AG09309 (cell line): ENCODE measurements at regions not wholly inside any gene's neighbourhood (a gene's known extent, or its start where the extent isn't known, plus 50 kb on each side); places are given as distances from the start of the nearest gene placed in this dataset.

Source experiments
- DNase-seq: peaks from one replicate; pipeline ENCODE4 v3.0.0-alpha.2; 2010; ENCODE audit warnings: low read depth
- H3K4me3 ChIP-seq: 2 replicates; pipeline ENCODE4 v1.5.1; 2011; ENCODE audit warnings: mild to moderate bottlenecking, low read depth, low read length, moderate library complexity; ENCODE audit not compliant: control insufficient read depth
- TF ChIP-seq, protein P1 (sequence below): IDR thresholded peaks from 2 replicates; pipeline ENCODE4 v1.5.1; 2011; ENCODE audit warnings: mild to moderate bottlenecking, low read depth, low read length, inconsistent platforms; ENCODE audit not compliant: insufficient read depth, control insufficient read depth; ENCODE audit errors: missing control alignments

DNA sequence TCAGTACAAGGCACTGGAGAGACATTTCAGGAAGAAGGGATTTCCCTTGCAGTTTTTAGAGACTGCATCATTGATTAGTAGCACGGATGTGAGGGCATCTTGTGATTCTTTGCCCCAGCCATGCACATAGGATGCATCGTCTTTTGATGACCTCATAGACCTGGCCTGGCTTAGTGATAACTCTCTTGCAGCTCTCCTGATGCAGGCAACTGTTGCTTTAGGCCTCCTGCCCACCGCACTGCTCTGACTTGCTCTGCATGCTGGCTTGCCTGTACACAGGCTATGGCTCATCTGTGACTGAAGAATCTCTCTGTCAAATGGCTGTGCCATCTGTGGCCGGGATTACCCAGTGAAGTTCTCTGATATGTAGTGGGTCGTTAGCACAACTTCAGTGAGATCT is 207.7 kb upstream of the PTCHD4 start:
- no peak for DNase-seq
- no peak overlapping the region for H3K4me3 ChIP-seq
- TF ChIP-seq, protein P1, sequence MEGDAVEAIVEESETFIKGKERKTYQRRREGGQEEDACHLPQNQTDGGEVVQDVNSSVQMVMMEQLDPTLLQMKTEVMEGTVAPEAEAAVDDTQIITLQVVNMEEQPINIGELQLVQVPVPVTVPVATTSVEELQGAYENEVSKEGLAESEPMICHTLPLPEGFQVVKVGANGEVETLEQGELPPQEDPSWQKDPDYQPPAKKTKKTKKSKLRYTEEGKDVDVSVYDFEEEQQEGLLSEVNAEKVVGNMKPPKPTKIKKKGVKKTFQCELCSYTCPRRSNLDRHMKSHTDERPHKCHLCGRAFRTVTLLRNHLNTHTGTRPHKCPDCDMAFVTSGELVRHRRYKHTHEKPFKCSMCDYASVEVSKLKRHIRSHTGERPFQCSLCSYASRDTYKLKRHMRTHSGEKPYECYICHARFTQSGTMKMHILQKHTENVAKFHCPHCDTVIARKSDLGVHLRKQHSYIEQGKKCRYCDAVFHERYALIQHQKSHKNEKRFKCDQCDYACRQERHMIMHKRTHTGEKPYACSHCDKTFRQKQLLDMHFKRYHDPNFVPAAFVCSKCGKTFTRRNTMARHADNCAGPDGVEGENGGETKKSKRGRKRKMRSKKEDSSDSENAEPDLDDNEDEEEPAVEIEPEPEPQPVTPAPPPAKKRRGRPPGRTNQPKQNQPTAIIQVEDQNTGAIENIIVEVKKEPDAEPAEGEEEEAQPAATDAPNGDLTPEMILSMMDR, result no peak

DNA sequence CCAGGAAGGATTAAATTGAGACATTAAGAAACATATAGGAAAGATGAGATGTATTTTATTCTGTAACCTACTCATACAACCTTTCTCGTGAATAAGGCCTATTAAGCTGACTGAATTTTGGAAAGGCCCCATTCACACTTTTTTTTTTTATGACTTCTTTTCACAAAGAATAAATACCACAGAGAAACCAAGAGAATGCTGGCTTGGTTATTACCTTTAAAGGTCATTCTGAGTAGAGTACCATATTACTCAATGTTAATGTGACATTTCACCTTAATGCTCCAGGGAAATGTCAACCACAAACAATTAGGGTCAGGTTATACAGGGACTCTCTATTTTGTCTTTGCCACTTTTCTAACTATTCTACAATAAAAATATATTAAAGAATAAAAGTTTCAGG is 204.9 kb upstream of the PTCHD4 start:
- DNase-seq, result no peak
- TF ChIP-seq, protein P1, result no peak
- H3K4me3 ChIP-seq, result no peak overlapping the region

DNA sequence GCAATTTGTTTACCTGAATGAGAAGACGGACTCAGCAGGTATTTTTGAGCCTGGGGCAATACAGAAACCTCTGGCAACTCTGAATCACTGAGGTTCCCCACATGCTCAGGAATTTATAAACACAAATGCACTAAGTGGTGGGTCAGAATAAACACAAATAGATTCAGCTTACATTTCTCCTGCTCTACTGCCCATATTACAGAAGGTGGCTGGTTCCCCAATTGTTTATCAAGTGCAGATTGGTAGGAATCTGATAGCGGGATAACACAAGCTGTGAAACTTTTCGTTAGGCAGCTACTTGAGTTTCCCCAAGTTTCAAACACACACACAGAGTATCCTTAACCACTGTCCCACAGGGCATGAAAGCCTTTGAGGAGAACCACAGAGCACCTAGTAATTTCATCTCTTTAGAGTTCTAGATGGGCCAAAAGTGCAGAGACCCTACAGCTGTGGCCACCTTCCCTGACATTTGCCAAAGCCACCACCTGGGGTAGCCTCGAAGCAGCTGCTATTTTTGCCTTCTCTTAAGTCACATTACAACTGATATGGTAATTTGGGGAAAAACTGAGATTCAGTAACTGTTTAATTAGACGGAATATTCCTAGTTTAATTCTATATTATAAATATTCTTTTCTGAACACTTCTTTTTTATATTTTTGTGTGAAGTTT is 204.2 kb upstream of the PTCHD4 start:
- TF ChIP-seq, protein P1, result no peak
- DNase-seq, result no peak
- H3K4me3 ChIP-seq, result no peak overlapping the region

DNA sequence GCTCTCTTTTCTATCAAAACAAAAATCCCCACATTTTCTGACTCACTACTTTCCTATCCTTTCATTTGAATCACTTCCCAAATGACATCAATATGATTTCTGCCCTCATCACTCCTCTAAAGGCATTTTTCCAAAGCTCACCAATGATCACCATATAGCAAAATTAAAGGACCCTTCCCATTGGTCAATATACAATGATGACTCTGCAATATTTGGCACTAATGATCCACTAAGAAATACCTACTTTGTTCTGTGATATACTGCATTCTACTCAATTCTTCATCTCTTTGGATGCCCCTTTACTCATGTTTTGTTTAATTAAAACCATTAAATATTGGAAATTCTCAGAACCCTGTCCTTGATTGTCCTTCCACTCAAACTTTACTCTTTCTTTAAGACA is 200.3 kb upstream of the PTCHD4 start:
- H3K4me3 ChIP-seq, result no peak overlapping the region
- DNase-seq, result no peak
- TF ChIP-seq, protein P1, result no peak

DNA sequence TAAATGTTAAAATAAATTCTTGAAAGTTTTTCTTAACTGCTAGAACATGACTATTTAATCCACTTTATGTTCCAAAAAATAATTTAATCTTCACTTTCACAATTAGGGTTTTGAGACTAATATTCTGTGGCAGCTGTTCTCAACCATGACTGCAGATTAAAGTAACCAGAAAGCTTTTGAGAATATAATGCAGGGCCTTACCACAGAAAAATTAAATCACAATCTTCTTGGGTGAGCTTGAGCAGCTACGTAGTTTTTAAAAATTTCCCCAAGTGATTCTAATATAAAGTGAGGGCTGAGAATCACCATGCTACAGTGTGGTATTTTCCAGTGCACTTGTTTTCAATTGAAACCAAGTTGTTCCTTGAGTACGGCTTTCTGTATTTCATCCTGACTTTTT is 196.6 kb upstream of the PTCHD4 start:
- DNase-seq, result no peak
- H3K4me3 ChIP-seq, result no peak overlapping the region
- TF ChIP-seq, protein P1, result no peak

DNA sequence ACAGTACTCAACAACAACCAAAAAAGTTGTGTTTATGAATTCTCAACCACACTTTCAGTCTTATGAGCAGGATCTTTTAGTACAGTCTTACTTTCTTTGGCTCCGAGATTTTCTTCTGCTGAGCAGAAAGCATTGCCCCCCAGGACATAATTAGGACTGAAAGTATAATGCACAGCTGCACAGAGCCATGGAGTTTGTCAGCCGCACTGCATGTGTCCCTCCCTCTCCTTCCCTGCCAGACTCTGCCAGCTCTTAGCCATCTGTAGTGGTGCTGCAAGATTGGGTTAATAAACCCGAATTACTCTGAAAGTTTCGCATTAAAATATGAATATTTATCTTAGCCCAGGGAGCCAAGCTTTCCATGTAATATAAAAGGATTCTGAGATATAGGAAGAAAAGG is 179.6 kb upstream of the PTCHD4 start:
- DNase-seq, result no peak
- H3K4me3 ChIP-seq, result no peak overlapping the region
- TF ChIP-seq, protein P1, result no peak
